HG02759 (cell line): ENCODE measurements at regions not wholly inside any gene's neighbourhood (a gene's known extent, or its start where the extent isn't known, plus 50 kb on each side); places are given as distances from the start of the nearest gene placed in this dataset.

ENCODE experiments used
- ATAC-seq: cut with Tn5 transposase; IDR thresholded peaks from one replicate; pipeline ENCODE4 v1.9.1; 2021; ENCODE audit warnings: mild to moderate bottlenecking, moderate library complexity; ENCODE audit not compliant: unreplicated experiment

GRCh38 chrX:82070948-82071347, 869.0 kb downstream of the SH3BGRL start:
- ATAC-seq = no peak

GRCh38 chrX:82081027-82081426, 879.1 kb downstream of the SH3BGRL start:
- ATAC-seq = no peak

DNA sequence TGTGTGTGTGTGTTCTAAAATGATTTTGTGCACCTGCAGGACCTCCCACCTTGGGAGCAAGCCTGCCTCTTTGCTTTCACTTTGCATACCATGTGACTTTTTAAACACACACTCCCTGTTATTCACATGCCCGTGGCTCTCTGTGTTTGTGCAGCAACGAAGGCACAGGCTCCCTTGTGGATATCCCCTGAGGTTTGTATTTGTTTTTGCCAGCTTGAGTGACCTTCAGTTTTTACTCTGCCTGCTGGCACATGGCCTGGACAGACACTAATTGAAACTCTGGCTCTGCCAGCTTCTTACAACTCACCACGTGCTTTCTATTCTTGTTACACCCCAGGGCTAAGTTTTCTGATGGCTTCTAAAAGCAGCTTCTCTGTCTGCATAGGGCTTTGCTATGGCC, 885.8 kb downstream of the SH3BGRL start:
- ATAC-seq = no peak

DNA sequence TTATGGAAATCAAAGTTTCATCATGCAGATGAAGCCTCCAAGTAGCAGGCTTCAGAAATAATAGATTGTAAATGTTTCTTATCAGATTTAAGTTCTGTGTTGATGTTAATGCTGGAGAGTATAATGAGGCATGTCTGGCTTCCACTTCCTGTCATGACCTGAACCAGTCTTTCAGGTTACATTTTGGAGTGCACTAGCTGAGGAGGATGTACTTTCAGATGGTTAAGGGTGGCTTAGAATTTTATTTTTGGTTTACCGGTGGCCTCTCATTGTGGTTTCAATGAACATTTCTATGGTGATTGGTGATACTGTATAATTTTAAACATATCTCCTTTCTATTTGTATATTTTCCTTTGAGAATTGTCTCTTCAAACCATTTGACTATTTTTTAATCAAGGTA, 890.4 kb downstream of the SH3BGRL start:
- ATAC-seq = no peak

DNA sequence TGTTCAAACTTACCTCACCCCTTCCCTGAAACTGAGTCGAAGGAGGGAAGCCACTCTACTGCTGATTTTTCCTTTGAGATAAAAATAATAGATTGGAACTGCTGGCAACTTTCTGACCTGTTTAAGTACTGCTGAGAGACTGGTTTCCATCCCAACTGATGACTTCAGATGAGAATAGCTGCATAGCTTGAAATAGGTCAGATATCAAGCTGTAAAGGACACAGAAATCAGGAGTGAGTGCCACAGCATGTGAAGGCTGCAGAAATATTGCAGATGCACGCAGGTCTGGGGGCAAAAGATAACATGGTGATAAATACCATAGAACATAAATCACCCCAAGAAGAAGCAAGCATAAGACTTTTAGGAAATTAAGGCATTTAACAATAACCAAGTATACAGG, 923.2 kb downstream of the SH3BGRL start:
- ATAC-seq = no peak

- ATAC-seq = peak; percentile 90
Measured at GRCh38 chrX:82127228-82128123, 925.6 kb downstream of the SH3BGRL start.

GRCh38 chrX:82134378-82134777, 932.5 kb downstream of the SH3BGRL start:
- ATAC-seq = no peak

DNA sequence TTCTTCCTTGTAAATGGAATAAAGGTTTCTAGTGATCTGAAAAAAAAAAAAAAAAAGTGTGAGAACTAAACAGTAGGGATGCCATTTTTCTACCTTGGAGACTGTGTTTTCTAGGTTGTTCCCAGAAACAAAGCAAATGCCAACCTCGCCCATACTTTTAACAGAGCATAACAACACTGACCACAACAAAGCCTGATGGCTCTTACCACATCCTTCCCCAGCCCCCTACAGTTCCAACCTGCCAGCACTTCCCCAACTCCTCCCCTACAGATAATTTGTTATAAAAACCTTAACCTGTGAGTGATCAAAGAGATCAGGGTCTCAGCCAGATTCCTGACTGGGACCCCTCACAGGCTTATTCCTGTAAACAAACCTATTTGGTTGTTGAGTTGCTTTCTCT, 940.0 kb downstream of the SH3BGRL start:
- no peak for ATAC-seq

DNA sequence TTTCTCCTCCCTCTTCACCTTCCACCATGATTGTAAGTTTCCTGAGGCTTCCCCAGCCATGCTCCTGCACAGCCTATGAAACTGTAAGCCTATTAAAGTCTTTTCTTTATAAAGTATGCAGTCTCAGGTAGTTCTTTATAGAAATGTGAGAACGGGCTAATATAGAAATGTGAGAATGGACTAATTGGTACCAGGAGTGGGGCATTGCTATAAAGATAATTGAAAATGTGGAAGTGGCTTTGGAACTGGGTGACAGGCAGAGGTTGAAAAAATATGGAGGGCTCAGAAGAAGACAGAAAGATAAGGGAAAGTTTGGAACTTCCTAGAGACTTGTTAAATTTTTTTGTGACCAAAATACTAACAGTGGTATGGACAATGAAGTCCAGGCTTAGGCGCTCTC, 959.3 kb downstream of the SH3BGRL start:
- ATAC-seq = no peak

GRCh38 chrX:82163701-82164100, 961.8 kb downstream of the SH3BGRL start:
- ATAC-seq = no peak

- ATAC-seq = no peak
Measured at GRCh38 chrX:82196866-82197265, 995.0 kb downstream of the SH3BGRL start.

- no peak for ATAC-seq
Measured at GRCh38 chrX:82208975-82209374, 1007.1 kb downstream of the SH3BGRL start.

GRCh38 chrX:82218361-82218760, 1016.5 kb downstream of the SH3BGRL start:
- ATAC-seq = peak; percentile 71

DNA sequence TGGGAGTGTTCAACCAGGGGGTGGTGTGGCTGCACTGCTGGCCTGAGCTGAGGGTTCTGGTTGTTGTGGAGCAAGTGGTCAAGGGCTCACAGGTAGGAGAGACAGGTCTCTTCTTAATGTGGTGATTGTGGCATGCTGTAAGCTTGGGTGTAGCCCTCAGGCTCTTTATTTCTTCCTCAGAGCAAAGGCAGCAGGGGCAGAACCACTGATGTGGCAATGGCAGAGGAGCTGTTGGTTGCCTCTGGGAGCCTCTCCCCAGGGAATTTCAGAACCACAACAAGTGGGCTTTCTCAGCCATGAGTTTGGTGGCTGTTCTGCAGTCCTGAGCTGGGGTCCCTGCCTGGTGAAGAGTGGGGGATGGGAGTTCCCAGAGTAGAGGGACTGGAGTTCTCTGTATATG, 1017.2 kb downstream of the SH3BGRL start:
- no peak for ATAC-seq

DNA sequence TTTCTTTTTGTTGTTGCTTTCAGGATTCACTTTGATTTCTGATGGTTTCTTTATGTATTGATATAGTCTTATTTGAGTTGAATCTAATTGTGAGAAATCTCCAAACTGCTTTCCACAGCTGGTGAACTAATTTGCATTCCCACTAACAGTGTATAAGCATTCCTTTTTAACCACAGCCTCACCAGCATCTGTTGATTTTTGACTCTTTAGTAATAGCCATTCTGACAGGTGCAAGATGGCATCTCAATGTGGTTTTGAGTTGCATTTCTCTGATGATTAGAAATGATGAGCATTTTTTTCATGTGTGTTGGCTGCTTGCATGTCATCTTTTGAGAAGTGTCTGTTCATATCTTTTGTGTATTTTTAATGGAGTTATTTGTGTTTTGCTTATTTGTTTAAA, 1023.1 kb downstream of the SH3BGRL start:
- no peak for ATAC-seq

- no peak for ATAC-seq
Measured at GRCh38 chrX:82230013-82230412, 1028.1 kb downstream of the SH3BGRL start.

DNA sequence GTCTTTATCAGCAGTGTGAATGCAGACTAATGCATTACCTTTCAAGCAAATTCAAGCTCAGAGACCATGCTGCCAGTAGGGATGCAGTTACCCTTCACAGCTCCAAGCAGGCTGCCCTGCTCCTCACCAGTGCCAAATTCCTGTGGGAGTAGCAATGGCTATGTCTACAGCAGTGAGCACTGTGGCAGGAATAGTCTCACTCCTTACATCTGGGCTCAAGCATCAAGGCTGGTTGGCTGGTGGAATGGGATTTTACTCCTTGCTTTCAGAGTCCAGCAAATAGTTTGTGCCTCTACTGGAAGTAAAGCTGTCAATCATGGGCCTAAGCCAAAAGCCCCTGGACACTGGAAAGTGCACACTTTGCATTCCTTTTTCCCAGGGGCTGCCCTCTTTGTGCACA, 1030.8 kb downstream of the SH3BGRL start:
- ATAC-seq = no peak

GRCh38 chrX:82237328-82237727, 1035.4 kb downstream of the SH3BGRL start:
- ATAC-seq = no peak
